Activated T-helper 17 cell treated with anti-CD3 and anti-CD28 coated beads, Interleukin-2, amount 50 U/mL, for 72 hours (primary cell): ENCODE measurements at regions not wholly inside any gene's neighbourhood (a gene's known extent, or its start where the extent isn't known, plus 50 kb on each side); places are given as distances from the start of the nearest gene placed in this dataset.

ENCODE experiments used
- ATAC-seq: fragments of 150-1000 bp; cut with Tn5 transposase; replicated peaks from 2 replicates; pipeline ENCODE4 v1.10.0; 2021; ENCODE audit warnings: mild to moderate bottlenecking, moderate library complexity
- H3K27ac Mint-ChIP-seq: one replicate; pipeline ENCODE4 v1.8.0; 2022; ENCODE audit warnings: mixed read lengths
- H3K27me3 Mint-ChIP-seq: one replicate; pipeline ENCODE4 v1.8.0; 2022; ENCODE audit warnings: mixed read lengths
- H3K36me3 Mint-ChIP-seq: one replicate; pipeline ENCODE4 v1.8.0; 2022; ENCODE audit warnings: low read depth, mild to moderate bottlenecking, mixed read lengths
- H3K4me1 Mint-ChIP-seq: one replicate; pipeline ENCODE4 v1.8.0; 2022; ENCODE audit warnings: mixed read lengths
- H3K4me3 Mint-ChIP-seq: one replicate; pipeline ENCODE4 v1.8.0; 2022; ENCODE audit warnings: mild to moderate bottlenecking, mixed read lengths
- H3K9me3 Mint-ChIP-seq: one replicate; pipeline ENCODE4 v1.8.0; 2022; ENCODE audit warnings: mixed read lengths

- Mint-ChIP-seq H3K27ac (no peak overlapping the region), H3K9me3 (no peaks in the 10 kb centered on the region), H3K4me3 (no peak overlapping the region), H3K36me3 (no peaks in the 10 kb centered on the region), H3K27me3 (no peaks in the 10 kb centered on the region), H3K4me1 (no peaks in the 10 kb centered on the region)
- ATAC-seq, result no peak
These were observed 246.0 kb upstream of the NUDT12 start for GRCh38 chr5:103808464-103809106.

DNA sequence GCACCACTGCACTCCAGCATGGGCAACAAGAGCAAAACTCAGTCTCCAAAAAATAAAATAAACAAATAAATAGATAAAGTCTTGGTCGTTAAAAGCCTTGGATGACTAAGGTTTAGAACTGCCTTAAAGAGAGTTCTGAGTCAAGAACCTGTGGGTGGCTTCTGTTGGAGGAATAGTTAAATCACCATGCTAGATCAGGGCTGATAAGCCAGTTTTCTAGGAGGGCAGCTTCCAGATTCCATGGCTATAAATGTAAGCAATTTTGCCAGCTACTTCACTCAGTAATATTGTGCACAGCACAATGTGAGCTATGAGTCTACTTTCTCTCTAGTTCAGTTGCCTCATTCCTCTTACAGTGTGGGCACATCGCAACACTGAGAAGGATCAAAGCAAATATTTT, 242.1 kb upstream of the NUDT12 start:
- no peaks in the 10 kb centered on the region for H3K36me3 Mint-ChIP-seq
- no peaks in the 10 kb centered on the region for H3K9me3 Mint-ChIP-seq
- no peak for ATAC-seq
- no peak overlapping the region for H3K27ac Mint-ChIP-seq
- H3K4me3 Mint-ChIP-seq, result no peak overlapping the region
- no peaks in the 10 kb centered on the region for H3K4me1 Mint-ChIP-seq
- H3K27me3 Mint-ChIP-seq, result no peaks in the 10 kb centered on the region

DNA sequence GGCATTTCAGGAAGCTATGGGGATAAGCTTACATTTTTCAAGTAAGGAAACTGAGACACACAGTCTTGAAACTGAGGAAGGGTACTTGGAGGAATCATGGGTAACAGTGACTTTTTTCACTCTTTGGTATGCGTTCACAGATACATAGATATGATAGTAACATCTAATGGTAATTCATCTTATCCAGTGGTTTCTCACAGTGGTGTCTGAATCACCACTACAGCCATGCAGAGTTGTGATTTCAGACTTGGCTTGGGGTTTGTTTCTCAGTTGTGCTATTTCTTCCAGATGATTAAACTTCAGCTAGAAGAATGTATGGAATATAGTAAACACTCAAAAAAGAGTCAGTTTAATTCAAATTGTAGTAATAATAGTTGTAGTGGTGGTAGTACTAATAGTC, 239.1 kb upstream of the NUDT12 start:
- no peak for ATAC-seq
- Mint-ChIP-seq H3K27me3 (no peaks in the 10 kb centered on the region), H3K4me3 (no peak overlapping the region), H3K36me3 (no peaks in the 10 kb centered on the region), H3K4me1 (no peaks in the 10 kb centered on the region), H3K9me3 (no peaks in the 10 kb centered on the region), H3K27ac (no peak overlapping the region)

DNA sequence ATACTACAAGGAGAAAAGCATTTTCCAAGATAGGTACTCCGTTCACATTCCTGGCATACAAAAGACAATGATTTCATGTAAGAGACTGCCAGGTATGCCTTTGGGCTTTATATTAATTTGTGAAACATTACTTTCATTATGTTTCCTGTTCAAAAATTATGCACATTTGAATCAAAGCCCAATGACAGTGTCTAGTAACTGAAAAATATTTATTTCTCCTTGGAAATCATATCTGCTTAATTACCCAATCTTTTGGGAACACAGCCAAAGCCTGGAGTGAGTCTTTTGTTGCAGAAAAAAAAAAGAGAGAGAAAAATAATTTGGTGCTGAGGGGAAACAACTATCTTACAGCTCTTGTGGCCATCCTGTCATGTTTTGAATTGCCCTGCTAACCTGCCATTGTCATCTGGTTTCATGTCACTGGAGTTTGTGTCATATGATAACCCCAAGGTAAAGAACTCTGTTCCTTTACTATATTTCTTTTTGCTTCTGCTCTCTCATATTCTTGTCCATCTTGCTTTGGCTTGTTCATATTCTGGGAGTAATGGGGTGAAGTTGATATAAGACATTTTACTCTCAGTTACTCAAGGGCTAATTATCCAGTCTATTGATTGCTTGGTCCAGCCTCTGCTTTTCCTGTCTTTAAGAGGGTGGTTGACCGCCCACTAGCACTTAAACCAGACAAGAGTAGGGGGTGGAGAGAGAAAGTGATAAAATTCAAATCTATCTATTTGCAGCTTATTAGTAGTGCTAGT, 238.3 kb upstream of the NUDT12 start:
- H3K27me3 Mint-ChIP-seq, result no peaks in the 10 kb centered on the region

DNA sequence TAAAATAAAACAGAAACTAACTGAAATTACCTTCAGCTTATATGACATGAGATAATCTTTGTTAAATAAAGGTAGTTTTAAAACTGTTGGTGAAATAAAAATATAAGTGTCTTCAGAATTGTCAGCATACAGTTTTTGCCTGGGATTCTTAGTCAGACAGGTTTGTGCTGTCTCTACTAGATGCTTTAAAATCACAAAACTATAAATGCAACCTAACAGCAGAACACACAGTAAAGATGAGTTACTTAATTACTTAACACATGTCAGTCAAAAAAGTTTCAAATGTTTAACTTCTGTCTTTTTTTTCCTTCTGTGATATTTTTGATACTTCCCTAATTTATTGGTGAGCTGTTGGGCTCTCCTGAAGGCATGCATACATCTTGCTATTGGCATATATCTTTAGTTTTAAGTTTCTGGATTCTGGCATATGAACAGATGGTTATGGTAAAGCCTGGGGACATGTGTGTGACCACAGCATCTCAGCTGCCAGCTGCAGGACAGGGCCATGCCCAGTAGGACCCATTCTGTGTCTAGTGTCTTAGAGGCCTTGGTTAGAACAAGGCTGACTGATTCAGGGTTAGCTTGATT, 231.1 kb upstream of the NUDT12 start:
- no peak overlapping the region for H3K4me3 Mint-ChIP-seq
- no peaks in the 10 kb centered on the region for H3K27me3 Mint-ChIP-seq
- H3K27ac Mint-ChIP-seq, result no peak overlapping the region
- no peaks in the 10 kb centered on the region for H3K4me1 Mint-ChIP-seq
- no peaks in the 10 kb centered on the region for H3K36me3 Mint-ChIP-seq
- no peak for ATAC-seq
- H3K9me3 Mint-ChIP-seq, result peaks cover 12% of the 10 kb centered on the region

More for the DNA sequence above, 238.3 kb upstream of the NUDT12 start:
- Mint-ChIP-seq H3K27ac (no peak overlapping the region), H3K36me3 (no peaks in the 10 kb centered on the region), H3K9me3 (no peaks in the 10 kb centered on the region), H3K4me3 (no peak overlapping the region), H3K4me1 (no peaks in the 10 kb centered on the region)
- no peak for ATAC-seq

DNA sequence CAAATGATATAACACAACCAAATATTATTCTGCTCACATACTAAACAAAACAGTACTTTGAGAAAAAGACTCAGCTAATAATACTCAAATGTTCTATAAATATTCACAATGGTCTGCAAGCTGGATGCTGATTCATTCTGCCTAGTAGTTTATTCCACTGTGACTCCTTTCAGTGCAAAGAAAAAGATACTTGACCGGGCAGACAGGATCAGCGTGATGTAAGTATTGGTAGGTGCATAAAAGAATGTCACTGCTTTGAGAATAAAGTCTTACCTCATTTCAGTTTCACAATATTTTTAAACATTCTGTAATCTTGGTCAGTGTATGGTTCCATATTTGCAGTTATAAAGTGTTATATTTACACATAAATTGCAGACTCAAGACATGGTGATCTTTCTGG, 223.0 kb upstream of the NUDT12 start:
- Mint-ChIP-seq H3K4me1 (no peaks in the 10 kb centered on the region), H3K27ac (no peak overlapping the region), H3K27me3 (no peaks in the 10 kb centered on the region), H3K9me3 (no peaks in the 10 kb centered on the region), H3K4me3 (no peak overlapping the region), H3K36me3 (no peaks in the 10 kb centered on the region)
- no peak for ATAC-seq

DNA sequence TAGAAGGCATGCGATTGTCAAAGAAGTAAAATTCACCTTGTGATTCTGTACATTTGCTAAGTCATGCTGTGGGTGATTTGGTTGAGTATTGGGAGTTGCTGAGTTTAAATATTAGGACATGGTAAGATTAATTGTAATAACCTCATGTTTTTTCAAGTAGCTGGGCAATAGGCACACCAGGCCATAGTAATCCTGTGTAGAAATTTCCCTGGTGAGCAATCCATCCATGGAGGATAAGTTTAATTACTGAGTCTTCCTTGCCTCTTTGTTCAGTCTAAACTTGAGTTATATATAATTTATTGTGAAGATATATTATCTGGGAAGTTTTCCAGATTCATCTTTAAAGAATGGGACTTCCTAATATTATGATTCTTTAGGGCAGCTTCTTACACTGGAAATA, 221.1 kb upstream of the NUDT12 start:
- no peaks in the 10 kb centered on the region for H3K36me3 Mint-ChIP-seq
- H3K27me3 Mint-ChIP-seq, result no peaks in the 10 kb centered on the region
- no peak overlapping the region for H3K4me3 Mint-ChIP-seq
- ATAC-seq, result no peak
- H3K27ac Mint-ChIP-seq, result no peak overlapping the region
- no peaks in the 10 kb centered on the region for H3K4me1 Mint-ChIP-seq
- H3K9me3 Mint-ChIP-seq, result no peaks in the 10 kb centered on the region

GRCh38 chr5:103780794-103781193, 218.2 kb upstream of the NUDT12 start:
- no peak overlapping the region for H3K27ac Mint-ChIP-seq
- H3K4me1 Mint-ChIP-seq, result no peaks in the 10 kb centered on the region
- H3K27me3 Mint-ChIP-seq, result no peaks in the 10 kb centered on the region
- H3K9me3 Mint-ChIP-seq, result peaks cover 8% of the 10 kb centered on the region
- no peak for ATAC-seq
- H3K4me3 Mint-ChIP-seq, result no peak overlapping the region
- H3K36me3 Mint-ChIP-seq, result no peaks in the 10 kb centered on the region

DNA sequence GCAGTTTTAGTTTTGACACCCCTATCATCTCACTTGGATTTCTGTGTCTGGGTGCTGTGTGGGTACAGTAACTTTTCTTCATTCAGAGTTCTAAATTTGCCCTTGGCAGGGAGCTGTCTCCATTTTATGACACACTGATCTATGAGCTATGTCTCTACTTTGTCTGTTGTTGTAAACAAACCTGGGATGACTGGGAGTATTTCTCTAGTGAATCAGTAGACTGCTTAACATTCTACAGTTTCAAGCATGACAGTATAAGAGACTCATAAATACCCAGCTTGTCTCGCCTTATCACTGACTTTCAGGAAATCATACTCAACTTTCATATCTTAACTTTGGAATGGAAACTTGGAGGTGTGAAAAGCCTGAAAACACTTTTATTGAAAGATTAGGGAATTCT, 212.1 kb upstream of the NUDT12 start:
- peaks cover 8% of the 10 kb centered on the region for H3K9me3 Mint-ChIP-seq
- no peak overlapping the region for H3K4me3 Mint-ChIP-seq
- no peaks in the 10 kb centered on the region for H3K36me3 Mint-ChIP-seq
- no peaks in the 10 kb centered on the region for H3K4me1 Mint-ChIP-seq
- no peak for ATAC-seq
- H3K27me3 Mint-ChIP-seq, result no peaks in the 10 kb centered on the region
- no peak overlapping the region for H3K27ac Mint-ChIP-seq

- H3K4me3 Mint-ChIP-seq, result no peak overlapping the region
These were observed 209.7 kb upstream of the NUDT12 start for GRCh38 chr5:103772248-103772647.

GRCh38 chr5:103764403-103764802, 201.8 kb upstream of the NUDT12 start:
- no peak for ATAC-seq
- no peaks in the 10 kb centered on the region for H3K27me3 Mint-ChIP-seq
- no peaks in the 10 kb centered on the region for H3K36me3 Mint-ChIP-seq
- no peaks in the 10 kb centered on the region for H3K9me3 Mint-ChIP-seq
- no peaks in the 10 kb centered on the region for H3K4me1 Mint-ChIP-seq
- H3K27ac Mint-ChIP-seq, result no peak overlapping the region
- no peak overlapping the region for H3K4me3 Mint-ChIP-seq

More at GRCh38 chr5:103772248-103772647, 209.7 kb upstream of the NUDT12 start:
- ATAC-seq, result no peak
- Mint-ChIP-seq H3K9me3 (peaks cover 3% of the 10 kb centered on the region), H3K27ac (no peak overlapping the region), H3K4me1 (no peaks in the 10 kb centered on the region), H3K36me3 (no peaks in the 10 kb centered on the region), H3K27me3 (no peaks in the 10 kb centered on the region)

GRCh38 chr5:103758996-103759395, 196.4 kb upstream of the NUDT12 start:
- no peak for ATAC-seq
- Mint-ChIP-seq H3K4me3 (no peak overlapping the region), H3K36me3 (no peaks in the 10 kb centered on the region), H3K9me3 (no peaks in the 10 kb centered on the region), H3K4me1 (no peaks in the 10 kb centered on the region), H3K27ac (no peak overlapping the region), H3K27me3 (no peaks in the 10 kb centered on the region)

GRCh38 chr5:103755974-103756373, 193.4 kb upstream of the NUDT12 start:
- Mint-ChIP-seq H3K27ac (no peak overlapping the region), H3K27me3 (no peaks in the 10 kb centered on the region), H3K4me1 (no peaks in the 10 kb centered on the region), H3K36me3 (no peaks in the 10 kb centered on the region), H3K9me3 (no peaks in the 10 kb centered on the region), H3K4me3 (no peak overlapping the region)
- no peak for ATAC-seq

GRCh38 chr5:103745353-103746065, 182.9 kb upstream of the NUDT12 start:
- Mint-ChIP-seq H3K27me3 (no peaks in the 10 kb centered on the region), H3K4me1 (no peaks in the 10 kb centered on the region), H3K27ac (no peak overlapping the region), H3K36me3 (no peaks in the 10 kb centered on the region), H3K9me3 (no peaks in the 10 kb centered on the region), H3K4me3 (no peak overlapping the region)
- ATAC-seq, result no peak

GRCh38 chr5:103744159-103744558, 181.6 kb upstream of the NUDT12 start:
- Mint-ChIP-seq H3K9me3 (no peaks in the 10 kb centered on the region), H3K4me3 (no peak overlapping the region)

More at GRCh38 chr5:103744159-103744558, 181.6 kb upstream of the NUDT12 start:
- no peaks in the 10 kb centered on the region for H3K4me1 Mint-ChIP-seq
- H3K27ac Mint-ChIP-seq, result no peak overlapping the region
- no peaks in the 10 kb centered on the region for H3K27me3 Mint-ChIP-seq
- no peaks in the 10 kb centered on the region for H3K36me3 Mint-ChIP-seq
- no peak for ATAC-seq
